Prostate gland (tissue), 2 donors: ENCODE measurements at regions not wholly inside any gene's neighbourhood (a gene's known extent, or its start where the extent isn't known, plus 50 kb on each side); places are given as distances from the start of the nearest gene placed in this dataset.

Experiments used
- CTCF ChIP-seq, 4 experiments: fragments of 200-600 bp in 2 of 4; fragments of 450-650 bp in 2 of 4; sonication (generic) in 2 of 4; IDR thresholded peaks; 1 replicate in 3 of 4; 2 replicates in 1 of 4; pipeline ENCODE4 v1.5.1; 2016 to 2019; ENCODE audit warnings: antibody characterized with exemption in 4 of 4, mild to moderate bottlenecking in 2 of 4, moderate library complexity in 2 of 4
- POLR2A ChIP-seq: fragments of 450-650 bp; IDR thresholded peaks from one replicate; pipeline ENCODE4 v1.6.1; 2016; ENCODE audit warnings: antibody characterized with exemption, mild to moderate bottlenecking

- no peak for TF ChIP-seq CTCF (IDR thresholded peaks at IDR 0.05)
- no peak for TF ChIP-seq POLR2A
Observed at GRCh38 chr7:131143869-131144268, 183.8 kb upstream of the MKLN1 start.
